GM19023 (cell line): ENCODE measurements at regions not wholly inside any gene's neighbourhood (a gene's known extent, or its start where the extent isn't known, plus 50 kb on each side); places are given as distances from the start of the nearest gene placed in this dataset.

Source experiments
- ATAC-seq: cut with Tn5 transposase; IDR thresholded peaks from one replicate; pipeline ENCODE4 v1.9.1; 2021; ENCODE audit warnings: mild to moderate bottlenecking, moderate library complexity; ENCODE audit not compliant: unreplicated experiment

DNA sequence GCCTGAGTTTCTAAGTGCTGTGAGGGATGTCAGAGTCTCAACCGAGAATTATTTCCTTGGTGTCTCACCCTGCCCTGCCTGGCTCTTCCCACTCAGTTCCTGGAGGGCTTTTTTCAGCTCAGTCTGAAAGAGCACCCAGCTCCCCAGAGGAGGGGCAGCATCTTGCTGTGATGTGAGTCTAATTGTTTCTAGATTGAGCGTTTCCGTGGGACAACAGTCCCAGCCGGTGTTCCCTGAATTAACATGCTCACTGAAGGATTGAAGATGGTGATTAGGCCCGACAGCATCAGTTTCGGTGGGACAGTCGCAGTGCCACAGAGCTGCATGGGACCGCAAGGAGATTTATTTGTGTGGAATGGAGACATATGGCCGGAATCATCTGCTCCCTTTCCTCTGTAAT lies 587.6 kb downstream of the DHX35 start:
- no peak for ATAC-seq

DNA sequence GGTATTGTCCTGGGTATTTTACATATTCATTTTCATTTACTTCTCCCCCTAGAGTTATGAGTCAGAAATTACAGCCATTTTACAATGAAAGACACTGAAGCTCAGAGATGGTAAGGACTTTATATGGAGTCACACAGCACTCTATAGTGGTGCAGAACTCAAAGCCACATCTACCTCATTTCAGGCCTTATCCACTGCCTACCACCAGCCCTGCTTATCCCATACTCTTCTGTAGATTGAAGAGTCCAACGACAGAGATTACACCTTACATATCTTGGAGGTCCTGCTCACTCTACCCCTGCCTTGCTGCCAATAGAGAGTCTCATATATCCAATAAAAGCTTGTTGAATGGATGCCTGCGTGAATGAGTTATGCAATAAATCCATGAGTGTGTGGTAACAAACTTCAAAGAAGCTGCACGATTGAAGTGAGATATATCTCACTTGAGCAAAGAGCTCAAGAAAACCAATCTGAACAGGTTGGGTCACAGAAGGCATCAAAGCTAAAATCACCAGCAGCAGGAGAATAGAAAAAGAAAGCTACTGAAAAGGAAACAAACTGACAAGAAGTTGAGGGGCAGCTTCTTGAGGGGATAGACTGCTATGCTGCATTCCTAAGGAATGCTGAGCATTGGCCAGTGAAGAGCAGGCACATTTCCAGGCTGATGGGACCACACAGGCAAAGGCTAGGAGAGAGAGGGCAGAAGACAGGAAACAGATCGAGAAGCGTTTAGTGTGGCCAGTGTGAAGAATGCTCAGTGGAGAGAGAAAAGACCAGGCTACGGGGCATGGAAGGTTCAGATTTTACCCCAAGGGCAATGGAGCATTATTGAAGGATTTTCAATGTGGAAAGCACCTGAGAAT lies 585.6 kb downstream of the DHX35 start:
- no peak for ATAC-seq

DNA sequence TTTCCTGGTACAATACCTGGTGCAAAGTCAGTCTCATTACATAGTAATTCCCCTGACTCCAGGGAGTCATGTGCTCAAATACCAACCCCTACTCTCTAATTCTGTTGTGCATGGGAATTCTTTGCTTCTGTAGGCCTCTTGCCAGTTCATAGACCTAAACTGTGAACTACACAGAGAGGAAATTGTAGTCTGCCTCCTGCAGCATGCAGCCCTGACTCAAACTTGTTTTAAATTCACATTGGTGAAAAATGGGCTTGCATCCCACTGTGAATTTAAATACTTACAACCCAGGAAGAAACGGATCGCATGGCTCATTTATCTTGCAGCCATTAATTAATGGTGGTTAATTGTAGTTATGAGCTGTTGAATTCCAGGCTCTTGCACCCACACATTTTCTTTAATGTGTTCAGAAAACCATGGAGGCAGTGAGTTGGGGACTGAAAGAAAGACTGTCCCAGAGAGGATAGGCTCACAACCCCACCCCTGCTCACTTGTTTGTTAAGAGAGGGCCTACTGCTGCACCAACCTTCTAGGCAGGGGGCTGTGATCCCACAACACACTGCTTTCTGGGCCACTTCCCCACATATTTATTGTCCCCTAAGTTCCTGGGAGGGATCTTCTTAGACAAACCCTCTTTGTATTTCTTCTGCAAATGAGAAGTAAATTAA lies 579.1 kb downstream of the DHX35 start:
- ATAC-seq: no peak

DNA sequence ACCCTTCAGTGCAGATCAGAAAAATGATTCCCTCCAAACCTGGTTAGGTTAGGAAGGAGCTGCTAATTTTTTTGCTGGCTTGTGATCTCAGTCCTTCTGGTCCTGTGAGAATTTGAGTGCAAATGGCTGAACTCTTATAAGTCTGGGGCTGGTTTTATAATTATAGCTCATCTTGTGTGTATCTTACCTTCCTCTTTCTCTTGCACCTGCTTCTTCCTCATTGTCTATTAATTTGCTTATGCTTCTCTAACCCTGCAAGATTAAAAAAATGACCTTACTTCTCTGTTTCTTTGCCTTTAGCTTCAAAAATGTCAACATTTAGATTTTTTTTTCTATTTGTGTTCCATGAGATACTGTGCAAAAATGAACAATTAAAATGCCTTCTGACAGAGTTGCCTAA lies 576.2 kb downstream of the DHX35 start:
- ATAC-seq: no peak

DNA sequence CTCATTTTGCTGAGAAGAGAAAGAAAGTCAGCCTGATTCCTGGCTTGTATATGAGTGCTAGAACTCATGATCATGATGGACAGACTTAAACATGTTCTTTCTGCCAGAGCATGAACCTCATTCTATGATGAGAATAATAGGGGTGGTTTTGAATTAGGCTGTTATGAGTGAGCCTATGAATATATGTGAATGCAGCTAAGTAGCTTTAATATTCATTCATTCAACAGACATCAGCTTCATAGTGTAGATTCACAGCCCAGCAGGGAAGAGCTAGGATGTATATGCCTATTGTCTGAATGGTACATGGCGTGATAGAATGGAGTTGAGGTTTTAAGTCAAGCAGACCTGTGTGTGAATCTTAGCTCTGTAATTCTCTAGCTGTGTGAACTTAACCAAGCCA lies 573.2 kb downstream of the DHX35 start:
- no peak for ATAC-seq

DNA sequence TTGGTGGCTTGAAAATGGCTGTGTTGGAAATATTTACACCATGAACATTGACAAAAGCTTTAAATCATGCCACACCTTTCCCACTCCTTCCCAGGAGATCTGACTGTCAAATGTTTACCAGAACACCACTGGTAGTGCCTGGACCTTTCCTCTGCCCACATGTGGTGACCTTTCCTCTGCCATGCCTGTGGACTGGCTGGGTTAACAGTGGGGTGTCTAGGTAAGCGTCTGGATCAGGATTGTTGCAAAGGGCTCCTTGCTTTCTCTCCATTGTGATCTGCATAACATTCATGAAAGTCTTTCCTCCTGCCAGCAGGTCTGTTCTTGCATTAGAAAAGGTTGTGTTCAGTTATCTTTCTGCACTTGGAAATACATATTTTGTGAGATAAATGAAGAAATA lies 572.7 kb downstream of the DHX35 start:
- no peak for ATAC-seq

DNA sequence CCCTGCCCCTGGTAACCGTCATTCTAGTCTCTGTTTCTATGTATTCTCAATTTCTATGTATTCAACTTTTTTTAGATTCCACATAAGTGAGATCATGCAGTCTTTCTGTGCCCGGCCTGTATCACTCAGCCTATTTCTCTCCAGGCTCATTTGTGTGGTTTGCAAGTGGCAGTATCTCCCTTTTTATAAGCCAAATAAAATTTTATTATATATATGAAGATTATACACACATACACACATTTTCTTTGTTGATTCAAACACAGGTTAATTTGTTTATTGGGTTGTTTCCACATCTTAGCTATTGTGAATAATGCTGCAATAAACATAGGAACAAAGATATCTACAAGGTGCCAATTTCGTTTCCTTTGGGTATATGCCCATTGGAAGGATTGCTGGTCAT lies 571.7 kb downstream of the DHX35 start:
- ATAC-seq: no peak

DNA sequence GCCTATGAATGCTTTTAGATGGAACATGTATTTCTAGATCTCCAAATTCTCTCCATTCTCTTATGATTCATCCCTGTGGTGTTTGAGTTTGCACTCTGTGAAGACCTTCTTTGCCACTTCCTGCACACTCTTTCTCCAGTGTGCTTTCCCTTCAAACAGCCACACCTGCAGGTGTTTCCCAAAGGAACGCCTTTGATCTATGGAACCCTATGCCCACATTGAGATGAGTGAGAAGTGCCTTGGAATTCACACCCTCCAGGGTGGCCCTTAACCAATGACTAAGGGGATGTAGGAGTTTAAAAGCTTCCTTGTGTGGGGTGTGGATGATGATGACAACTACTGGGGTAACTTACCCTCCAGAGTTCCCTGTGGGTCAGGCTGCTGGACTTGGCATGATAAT lies 570.1 kb downstream of the DHX35 start:
- ATAC-seq: no peak

DNA sequence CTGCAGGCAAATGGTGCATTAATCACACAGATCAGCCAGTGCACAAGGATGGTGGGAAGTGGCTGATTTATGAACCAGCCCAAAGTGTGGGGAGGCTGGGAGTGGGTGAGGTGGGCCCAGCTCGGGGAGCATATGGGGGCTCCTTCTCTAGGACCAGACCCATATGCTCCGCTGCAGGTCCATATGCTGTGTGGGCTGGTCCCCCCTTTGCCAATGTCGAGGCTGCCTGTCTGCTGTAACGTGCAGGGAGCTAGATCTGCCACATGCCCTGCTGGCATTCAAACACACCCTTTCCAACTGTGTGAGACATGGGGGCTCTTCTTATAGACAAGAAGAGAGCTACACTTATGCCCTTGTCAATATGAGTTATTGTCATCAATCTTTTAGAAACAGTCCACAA lies 566.3 kb downstream of the DHX35 start:
- no peak for ATAC-seq

DNA sequence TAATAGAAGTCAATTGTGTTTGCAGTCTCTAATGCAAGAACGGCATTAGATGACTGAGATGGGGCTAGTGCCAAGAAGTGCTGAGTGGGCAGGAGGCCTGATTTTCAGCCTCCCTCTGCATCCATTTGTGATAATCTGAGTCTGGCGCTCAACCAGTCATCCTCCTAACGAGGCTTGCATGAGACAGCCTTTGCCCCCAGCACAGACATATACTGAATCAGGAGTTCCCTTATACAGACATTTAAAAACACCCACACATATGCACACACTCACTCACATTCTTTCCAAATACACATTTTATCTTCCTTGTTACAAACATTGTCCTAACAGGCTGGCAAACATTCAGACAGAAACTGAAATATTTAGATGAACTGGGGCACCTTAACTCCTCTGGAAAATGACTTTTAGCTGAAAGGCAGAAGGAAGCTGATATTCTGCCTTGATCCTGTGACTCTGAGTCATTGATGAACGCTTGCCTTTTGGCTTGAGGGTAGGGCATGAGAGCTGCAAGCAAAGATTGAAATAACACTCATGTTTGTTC lies 562.3 kb downstream of the DHX35 start:
- no peak for ATAC-seq

DNA sequence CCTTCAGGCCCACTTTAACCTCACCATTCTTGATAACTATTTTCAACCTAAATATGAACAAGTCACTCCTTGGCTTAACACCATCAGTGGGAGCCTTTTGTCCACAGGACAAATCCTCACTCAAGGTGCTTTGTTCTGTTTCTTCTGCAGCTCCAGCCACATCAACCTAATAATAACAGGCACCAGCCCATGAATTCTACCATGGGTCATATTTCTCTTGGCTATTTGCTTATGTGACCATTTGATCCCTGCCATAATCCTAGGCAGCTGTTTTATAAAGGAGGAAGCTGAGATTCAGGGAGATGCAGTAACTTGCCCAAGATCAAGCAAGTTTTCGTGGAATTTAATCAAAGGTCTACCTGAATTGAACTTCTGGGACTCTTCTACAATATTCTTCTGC lies 561.3 kb downstream of the DHX35 start:
- ATAC-seq: no peak

DNA sequence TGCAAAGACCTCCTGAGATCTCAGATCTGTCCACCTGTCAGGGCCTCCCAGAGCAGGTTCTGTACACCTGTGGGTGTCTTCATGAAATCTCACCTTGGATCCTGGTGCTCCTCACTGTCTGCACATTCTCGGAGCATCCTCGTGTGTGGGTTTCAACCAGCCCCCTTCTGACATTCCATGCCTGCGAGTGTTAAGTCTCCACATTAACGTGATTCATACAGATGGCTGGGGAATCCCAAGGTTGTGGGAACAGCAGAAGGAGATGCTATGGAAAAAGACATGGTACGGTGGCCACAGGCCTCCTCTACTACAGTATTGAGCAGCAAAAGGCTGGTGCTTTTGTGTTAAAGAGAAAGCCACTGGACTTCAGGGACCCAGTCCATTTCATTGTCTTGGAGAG lies 556.5 kb downstream of the DHX35 start:
- no peak for ATAC-seq

DNA sequence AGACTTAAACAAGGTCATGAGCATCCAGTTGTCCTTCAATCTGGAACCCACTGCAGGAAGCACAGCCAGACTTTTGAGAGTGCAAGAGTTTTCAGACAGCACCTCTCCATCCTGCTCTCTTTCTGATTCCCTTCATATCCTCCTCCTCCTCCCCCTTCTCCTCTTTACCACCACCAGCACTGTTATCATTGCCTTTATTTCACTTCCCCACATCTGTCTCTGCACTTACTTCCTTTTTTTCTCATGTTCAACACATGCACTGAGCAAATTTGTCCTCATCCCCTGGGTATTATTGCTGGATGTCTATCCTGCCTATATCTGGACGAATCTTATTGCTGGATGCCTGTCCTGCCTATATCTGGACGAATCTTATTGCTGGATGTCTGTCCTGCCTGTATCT lies 554.8 kb downstream of the DHX35 start:
- ATAC-seq: no peak

DNA sequence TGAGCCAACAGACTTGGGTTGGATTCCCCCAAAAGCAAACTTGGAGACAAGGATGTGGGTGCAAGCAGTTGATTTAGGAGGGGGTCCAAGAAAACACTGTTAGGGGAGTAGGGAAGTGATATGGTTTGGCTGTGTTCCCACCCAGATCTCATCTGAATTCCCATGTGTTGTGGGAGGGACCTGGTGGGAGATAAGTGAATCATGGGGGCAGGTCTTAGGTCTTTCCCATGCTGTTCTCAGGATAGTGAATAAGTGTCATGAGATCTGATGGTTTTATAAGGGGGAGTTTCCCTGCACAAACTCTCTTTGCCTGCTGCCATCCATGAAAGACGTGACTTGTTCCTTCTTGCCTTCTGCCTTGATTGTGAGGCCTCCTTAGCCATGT lies 542.6 kb downstream of the DHX35 start:
- ATAC-seq: no peak

DNA sequence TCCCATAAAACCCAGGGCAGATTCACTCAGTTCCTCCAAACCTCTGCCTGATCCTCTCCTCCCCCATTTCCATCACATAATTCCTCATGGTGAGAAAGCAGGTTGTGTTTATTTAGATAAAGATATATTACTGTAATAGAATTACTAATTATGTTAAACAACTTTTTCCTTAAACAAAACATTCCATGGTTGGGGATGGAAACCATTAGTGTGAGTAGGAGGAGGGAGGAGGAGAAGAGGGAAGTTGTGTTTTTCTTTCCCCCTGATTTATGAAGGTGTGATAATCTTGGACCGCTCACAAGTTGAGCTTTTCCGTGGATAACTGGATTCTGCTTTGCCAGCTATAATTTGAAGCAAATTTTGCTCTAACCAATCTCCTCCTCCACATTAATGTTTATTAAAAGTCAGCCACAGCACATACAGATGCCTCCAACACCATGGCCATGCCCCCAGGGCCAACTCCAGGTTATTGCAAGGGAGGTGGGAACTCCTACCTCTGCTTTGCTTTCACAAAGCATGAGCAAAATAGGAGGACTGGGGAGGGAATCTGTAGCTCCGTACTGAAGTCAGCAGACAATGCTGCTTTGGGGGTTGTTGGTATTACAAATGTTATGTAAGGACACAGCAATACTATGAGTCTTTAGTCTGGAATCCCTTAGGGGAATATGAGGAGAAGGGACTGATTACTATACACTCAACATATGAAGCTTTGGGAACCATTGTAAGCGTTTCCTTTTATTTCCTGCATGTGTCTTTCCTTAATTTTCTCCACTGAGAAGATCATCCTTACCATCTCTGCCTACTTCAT lies 542.0 kb downstream of the DHX35 start:
- ATAC-seq: no peak

DNA sequence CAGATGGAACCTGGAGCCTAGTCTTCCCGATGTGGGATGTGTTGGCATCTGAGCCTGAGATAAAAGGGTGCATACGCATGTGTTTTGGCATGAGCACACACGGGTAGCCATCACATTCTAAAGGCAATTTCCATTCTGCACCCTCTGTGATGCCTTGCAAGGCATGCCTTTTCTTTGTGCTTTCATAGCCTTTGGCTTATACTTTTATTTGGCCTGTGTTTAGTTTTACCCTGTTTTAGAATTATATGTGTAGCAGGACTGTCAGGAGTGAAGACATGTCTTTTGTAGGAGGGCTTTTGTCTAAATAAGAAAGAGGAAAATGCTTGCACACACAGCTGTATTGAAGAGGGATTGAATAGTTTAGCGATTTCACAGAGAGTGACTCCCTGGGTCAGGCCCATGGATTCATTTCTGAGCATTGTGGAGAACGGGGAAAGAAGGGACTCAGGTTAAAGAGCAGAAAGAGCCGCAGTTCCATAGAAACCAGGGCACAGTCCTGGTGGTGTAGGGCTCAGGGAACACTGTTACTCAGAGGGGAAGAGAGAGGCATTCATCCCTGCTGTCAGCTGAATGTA lies 530.2 kb downstream of the DHX35 start:
- no peak for ATAC-seq

DNA sequence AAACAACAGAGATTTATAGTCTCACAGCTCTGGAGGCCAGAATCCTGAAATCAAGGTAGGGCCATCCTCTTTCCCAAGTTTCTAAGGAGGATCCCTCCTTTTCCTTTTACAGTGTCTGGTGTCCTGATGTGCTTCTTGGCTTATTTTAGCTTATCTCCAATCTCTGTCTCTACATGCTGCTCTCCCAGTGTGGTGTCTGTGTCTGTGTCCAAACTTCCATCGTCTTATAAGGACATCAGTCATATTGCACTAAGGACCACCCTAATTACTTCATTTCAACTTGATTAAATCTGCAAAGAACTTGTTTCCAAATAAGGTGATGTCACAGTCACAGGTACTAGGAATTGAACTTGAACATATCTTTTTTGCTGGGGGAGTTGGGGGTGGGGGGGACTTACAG lies 529.6 kb downstream of the DHX35 start:
- ATAC-seq: no peak

DNA sequence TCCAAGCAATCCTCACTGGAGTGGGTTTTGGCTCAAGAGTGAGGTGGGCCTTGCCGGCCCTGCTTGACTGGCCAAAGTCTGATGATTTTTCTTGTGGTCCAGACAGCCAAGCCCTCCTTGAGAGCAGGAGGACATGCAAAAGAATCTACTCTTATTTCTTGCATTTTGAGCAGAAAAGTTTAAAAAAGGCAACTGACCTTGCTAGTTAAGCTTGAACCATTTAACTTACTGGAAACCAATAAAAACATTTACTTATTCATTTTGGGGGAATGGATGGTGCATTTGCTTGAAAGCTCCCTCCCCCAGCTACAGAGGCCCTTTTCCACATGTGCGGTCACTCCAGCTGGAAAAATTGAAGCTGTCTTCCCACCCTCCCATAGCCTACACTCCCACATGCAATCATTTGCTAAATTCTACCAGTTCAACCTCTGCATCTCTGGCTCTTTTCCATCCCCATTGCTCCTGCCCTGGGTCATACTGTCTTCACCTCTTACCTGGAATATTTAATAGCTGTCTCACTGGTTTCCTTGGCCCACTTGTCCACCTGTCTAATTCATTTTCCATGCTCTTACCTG lies 527.9 kb downstream of the DHX35 start:
- no peak for ATAC-seq

DNA sequence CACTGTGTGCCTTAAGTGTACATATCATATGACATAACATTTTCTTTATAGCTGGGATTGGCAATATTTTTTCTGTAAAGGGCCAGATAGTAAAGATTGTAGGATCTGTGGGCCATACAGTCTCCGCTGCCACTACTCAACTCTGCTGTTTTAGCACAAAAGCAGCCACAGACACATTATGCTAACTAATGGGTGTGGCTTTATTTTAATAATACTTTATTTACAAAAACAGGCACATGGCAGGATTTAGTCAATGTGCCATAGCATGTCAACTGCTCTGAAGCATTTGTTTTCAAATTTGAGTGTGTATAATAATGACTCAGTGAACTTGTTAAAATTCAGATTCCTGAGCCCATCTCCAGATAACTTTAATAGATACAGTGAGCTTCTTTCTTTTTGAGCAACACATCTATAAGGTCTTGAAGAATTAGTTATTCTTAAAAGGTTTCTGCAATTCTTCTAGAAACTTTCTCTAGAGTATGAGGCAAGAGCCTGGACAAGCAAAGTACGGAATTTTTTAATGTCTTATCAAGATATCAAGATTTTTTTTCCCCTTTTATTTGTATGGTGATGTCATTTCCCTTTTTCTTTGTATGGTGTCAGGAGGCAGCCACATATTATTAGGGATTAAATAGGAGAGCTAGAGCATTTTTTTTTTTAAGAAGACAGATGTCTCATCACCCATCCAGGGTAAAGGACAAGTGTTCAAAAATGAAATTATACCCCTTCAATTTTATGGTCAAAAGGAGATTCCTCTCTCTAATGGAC lies 518.3 kb downstream of the DHX35 start:
- ATAC-seq: no peak

DNA sequence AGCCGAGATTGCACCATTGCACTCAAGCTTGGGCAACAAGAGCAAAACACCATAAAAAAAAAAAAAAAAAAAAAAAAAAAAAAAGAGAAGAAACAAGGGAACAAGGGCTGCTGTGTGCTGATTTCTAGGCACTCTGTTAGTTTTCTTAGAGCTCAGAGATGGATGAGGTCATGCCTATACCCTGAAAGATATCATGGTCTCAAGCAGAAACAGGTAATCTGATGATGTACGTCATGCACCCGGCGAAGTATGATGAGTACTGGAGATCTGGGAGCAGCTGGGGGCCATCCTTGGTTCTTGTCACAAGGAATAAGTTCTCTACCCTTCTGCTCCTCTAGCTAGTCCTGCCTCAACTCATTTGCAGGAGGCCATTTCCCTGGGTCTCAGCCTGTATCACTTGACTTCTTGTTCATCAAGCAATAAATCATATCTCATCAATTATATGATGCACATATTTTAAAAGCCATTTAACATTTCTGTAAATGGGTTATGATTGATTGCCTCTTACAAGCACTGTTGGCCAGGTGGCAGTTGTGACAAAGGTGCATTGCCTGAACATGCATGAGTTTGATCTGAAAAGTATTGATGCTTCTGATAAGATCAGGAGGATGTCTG lies 517.2 kb downstream of the DHX35 start:
- ATAC-seq: no peak
